Heart left ventricle (tissue), 16 donors: ENCODE measurements at regions not wholly inside any gene's neighbourhood (a gene's known extent, or its start where the extent isn't known, plus 50 kb on each side); places are given as distances from the start of the nearest gene placed in this dataset.
"Not testable (repeated sequence)": the region's sequence is repeated elsewhere in the genome, so short reads cannot be mapped to it uniquely, and the experiment has no call there.

Experiments used
- ATAC-seq, 4 donors: fragments of 200-7000 bp; cut with Tn5 transposase; one replicate each; pipeline ENCODE4 v1.9.1; 2020 to 2022; ENCODE audit warnings: moderate library complexity in 4 of 4, mild to moderate bottlenecking in 3 of 4, moderate number of reproducible peaks in 1 of 4
- DNase-seq, 5 donors: peaks; one replicate each; pipeline ENCODE4 v3.0.0-alpha.2; 2020
- H3K27ac ChIP-seq, 12 donors: fragments of 200-600 bp; sonication (generic) in 4 of 12; one replicate each; pipeline versions ENCODE4 v1.5.0 to v1.8.0; 2016 to 2022; ENCODE audit warnings: mild to moderate bottlenecking in 2 of 12
- H3K27me3 ChIP-seq, 9 donors: fragments of 200-600 bp; sonication (generic) in 2 of 9; one replicate each; pipeline versions ENCODE4 v1.5.1 to v1.8.0; 2016 to 2022; ENCODE audit warnings: mild to moderate bottlenecking in 3 of 9
- H3K36me3 ChIP-seq, 9 donors: fragments of 200-600 bp; sonication (generic) in 2 of 9; one replicate each; pipeline versions ENCODE4 v1.5.0 to v1.8.0; 2018 to 2022; ENCODE audit warnings: mild to moderate bottlenecking in 2 of 9
- H3K4me1 ChIP-seq, 12 donors: fragments of 200-600 bp; sonication (generic) in 4 of 12; one replicate each; pipeline versions ENCODE4 v1.5.0 to v1.8.0; 2016 to 2022; ENCODE audit warnings: mild to moderate bottlenecking in 3 of 12
- H3K4me3 ChIP-seq, 12 donors: fragments of 200-600 bp; sonication (generic) in 4 of 12; one replicate each; pipeline versions ENCODE4 v1.5.0 to v1.8.0; 2017 to 2022; ENCODE audit warnings: mild to moderate bottlenecking in 9 of 12, moderate library complexity in 4 of 12
- H3K9me3 ChIP-seq, 12 donors: fragments of 200-600 bp; sonication (generic) in 4 of 12; one replicate each; pipeline versions ENCODE4 v1.5.0 to v1.8.0; 2016 to 2022; ENCODE audit warnings: mild to moderate bottlenecking in 1 of 12
- POLR2A ChIP-seq, 2 donors: fragments of 450-650 bp; IDR thresholded peaks; one replicate each; pipeline ENCODE4 v1.6.1; 2017; ENCODE audit warnings: antibody characterized with exemption in 2 of 2, mild to moderate bottlenecking in 2 of 2, moderate library complexity in 2 of 2
- WGBS, 4 donors: extraction: QIAGEN DNeasy Blood & Tissue Kit in 2 of 4; methylation state at CpG; one replicate each; pipeline versions ENCODE4 v1.1.5 to v1.1.7; 2013 to 2018; 5-methylcytosine and 5-hydroxymethylcytosine counted together
- intact Hi-C, 10 donors: fragments of 100-400 bp; cut with DNase I; formaldehyde crosslinking; loops; one replicate each; pipeline versions ENCODE4 v1.11.1 to v1.14.2; 2022
- TF ChIP-seq, protein P1 (sequence below), 12 donors: fragments of 200-600 bp; sonication (generic) in 4 of 12; IDR thresholded peaks; one replicate each; pipeline versions ENCODE4 v1.5.0 to v1.8.0; 2018 to 2022; ENCODE audit warnings: antibody characterized with exemption in 12 of 12, mild to moderate bottlenecking in 5 of 12
- donor health status: ischemic (EF 13 %, LVEDD 7.1; RV severe dilation, severe dysfunction).
- donor health status: healthy with polysubstance abuse.
- donor health status: DM: no; HTN: yes; CAD: no.
- donor health status: DM: no; HTN: no; CAD: no.
- donor health status: ischemic (EF 25% LVEDD 6.9; RV normal size, moderate dysfunction).
- donor health status: ischemic (EF 25% LVEDD 5.7; RV mildly dilated, moderate dysfunction).
- donor health status: healthy.
- donor health status: DM: yes; HTN: yes; CAD: no.
- donor health status: ischemic (EF 35%, LVEDD 5.7; RV mildly dilated, moderate dysfunction).
- donor health status: nonischemic (EF 11% LVEDD 7.7; RV severe dilation, severe dysfunction).
- donor health status: DM: yes; HTN: yes; CAD: no.
- donor health status: PGD.
- donor health status: ischemic (EF 29% LVEDD 5.4; RV normal size, mild dysfunction).
- donor health status: nonischemic (EF 23%, LVEDD 6.1; RV moderate dilation, normal function).

DNA sequence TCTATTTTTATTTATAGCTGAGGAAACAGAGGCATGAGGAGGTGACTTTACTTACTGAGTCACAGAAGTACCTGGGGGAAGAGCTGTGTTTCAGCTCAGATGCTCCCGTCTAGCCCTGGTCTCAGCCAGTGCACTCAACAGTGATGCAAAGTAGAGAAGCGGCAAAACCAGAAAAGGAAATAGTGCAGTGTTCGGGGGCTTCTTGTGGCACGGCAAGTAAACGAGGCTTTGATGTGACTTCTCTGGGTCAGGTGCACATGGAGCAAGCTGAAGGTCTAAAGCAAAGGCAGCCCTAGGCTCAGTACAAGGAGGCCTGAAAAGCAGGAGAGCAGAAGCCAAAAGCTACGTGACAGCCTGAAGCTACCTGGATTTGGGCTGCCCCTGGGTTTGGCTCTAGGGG, 526.7 kb upstream of the ADAMTS16 start:
- DNase-seq (no peak), ATAC-seq (no peak)
- no peaks in the 10 kb centered on the region for H3K4me1 ChIP-seq
- 83 to 88% (median 86%) methylated on average over 6 of the region's 6 CpGs for WGBS, 4 donors
- no peak for TF ChIP-seq POLR2A (IDR thresholded peaks at IDR 0.05)
- TF ChIP-seq, protein P1, sequence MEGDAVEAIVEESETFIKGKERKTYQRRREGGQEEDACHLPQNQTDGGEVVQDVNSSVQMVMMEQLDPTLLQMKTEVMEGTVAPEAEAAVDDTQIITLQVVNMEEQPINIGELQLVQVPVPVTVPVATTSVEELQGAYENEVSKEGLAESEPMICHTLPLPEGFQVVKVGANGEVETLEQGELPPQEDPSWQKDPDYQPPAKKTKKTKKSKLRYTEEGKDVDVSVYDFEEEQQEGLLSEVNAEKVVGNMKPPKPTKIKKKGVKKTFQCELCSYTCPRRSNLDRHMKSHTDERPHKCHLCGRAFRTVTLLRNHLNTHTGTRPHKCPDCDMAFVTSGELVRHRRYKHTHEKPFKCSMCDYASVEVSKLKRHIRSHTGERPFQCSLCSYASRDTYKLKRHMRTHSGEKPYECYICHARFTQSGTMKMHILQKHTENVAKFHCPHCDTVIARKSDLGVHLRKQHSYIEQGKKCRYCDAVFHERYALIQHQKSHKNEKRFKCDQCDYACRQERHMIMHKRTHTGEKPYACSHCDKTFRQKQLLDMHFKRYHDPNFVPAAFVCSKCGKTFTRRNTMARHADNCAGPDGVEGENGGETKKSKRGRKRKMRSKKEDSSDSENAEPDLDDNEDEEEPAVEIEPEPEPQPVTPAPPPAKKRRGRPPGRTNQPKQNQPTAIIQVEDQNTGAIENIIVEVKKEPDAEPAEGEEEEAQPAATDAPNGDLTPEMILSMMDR (IDR thresholded peaks at IDR 0.05) = no peak
- H3K27ac ChIP-seq = no peak overlapping the region
- no peaks in the 10 kb centered on the region for H3K36me3 ChIP-seq
- peaks cover 0 to 2% (median 0%) of the 10 kb centered on the region in 12 donors for H3K9me3 ChIP-seq
- H3K4me3 ChIP-seq = no peak overlapping the region
- no peaks in the 10 kb centered on the region for H3K27me3 ChIP-seq
- intact Hi-C loops = no loop called here

DNA sequence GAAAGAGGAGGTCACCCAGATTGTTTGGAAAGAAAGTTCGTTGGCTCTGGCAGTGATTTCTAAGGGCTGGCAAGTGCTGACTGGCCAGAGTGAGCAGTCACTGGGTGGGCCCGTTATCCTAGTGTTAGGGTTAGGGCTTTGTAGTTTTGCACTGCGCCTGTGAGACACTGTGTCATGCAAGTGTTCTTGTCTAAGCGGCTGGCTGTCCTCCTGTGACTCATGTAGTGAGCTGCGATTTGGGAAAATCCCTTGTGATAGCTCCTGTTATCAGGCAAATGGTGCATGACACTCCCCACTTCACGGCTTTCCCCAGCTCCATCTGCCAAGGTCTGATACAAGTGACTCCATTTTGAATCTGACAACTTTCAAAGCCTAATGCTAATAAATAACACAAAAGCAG, 526.0 kb upstream of the ADAMTS16 start:
- intact Hi-C loops = no loop called here
- H3K27ac ChIP-seq = no peak overlapping the region
- H3K27me3 ChIP-seq = no peaks in the 10 kb centered on the region
- no peaks in the 10 kb centered on the region for H3K9me3 ChIP-seq
- no peak overlapping the region for H3K4me3 ChIP-seq
- TF ChIP-seq, protein P1 (IDR thresholded peaks at IDR 0.05) = no peak
- TF ChIP-seq POLR2A (IDR thresholded peaks at IDR 0.05) = no peak
- WGBS, 4 donors = 30 to 37% (median 33%) methylated on average over 6 of the region's 6 CpGs
- no peak for DNase-seq
- no peak for ATAC-seq
- H3K36me3 ChIP-seq = no peaks in the 10 kb centered on the region
- H3K4me1 ChIP-seq = no peaks in the 10 kb centered on the region

DNA sequence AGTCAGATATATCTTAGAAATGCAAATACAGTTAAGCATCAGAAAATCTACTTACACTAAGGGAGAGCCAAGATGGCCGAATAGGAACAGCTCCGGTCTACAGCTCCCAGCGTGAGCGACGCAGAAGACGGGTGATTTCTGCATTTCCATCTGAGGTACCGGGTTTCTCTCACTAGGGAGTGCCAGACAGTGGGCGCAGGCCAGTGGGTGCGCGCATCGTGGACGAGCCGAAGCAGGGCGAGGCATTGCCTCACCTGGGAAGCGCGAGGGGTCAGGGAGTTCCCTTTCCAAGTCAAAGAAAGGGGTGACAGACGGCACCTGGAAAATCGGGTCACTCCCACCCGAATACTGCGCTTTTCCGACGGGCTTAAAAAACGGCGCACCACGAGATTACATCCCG, 524.8 kb upstream of the ADAMTS16 start:
- DNase-seq, H3K36me3 ChIP-seq, H3K9me3 ChIP-seq, ATAC-seq, H3K27me3 ChIP-seq, H3K27ac ChIP-seq, intact Hi-C loops, H3K4me1 ChIP-seq: not testable (repeated sequence)
- H3K4me3 ChIP-seq = peak overlapping the region in 1 of 12 donors; percentile 23
- WGBS, 4 donors = 89 to 94% (median 94%) methylated on average over 20 to 26 of the region's 26 CpGs

DNA sequence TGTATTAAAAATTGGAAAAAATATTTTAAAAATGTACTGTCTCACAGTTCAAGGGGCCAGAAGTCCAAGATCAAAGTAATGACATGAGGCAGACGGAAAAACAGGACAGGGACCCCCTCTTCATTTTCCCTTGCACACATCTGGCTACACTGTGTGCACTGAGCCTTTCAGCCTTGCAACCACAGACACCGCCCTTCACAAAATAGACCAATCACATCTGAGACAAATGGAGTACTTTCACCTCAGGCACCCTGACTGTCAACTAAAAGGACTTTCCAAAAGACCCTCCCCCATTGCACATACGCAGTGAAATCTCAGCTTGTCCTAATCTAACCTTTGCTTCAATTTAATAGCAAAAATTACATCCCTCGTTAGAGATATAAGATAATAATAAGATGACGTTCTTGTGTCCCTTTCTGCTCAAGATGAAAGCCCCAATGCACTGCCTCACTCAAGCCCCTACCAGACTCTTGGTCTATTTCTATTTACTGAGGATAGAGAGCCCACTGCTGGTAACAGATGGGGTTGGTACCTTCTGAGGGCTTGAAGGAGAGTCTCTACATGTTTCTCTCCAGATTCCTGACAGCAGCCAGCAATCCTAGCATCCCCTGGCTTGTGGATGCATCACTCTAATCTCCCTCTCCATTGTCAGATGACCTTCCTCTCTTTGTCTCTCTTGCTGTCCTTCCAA, 514.8 kb upstream of the ADAMTS16 start:
- WGBS, 4 donors = 81 to 84% (median 82%) methylated on average over 5 of the region's 5 CpGs

More for the DNA sequence above, 514.8 kb upstream of the ADAMTS16 start:
- Histone ChIP-seq H3K27me3 (no peaks in the 10 kb centered on the region), H3K4me1 (no peaks in the 10 kb centered on the region), H3K36me3 (no peaks in the 10 kb centered on the region), H3K9me3 (peaks cover 0 to 10% (median 0%) of the 10 kb centered on the region in 12 donors), H3K27ac (no peak overlapping the region), H3K4me3 (no peak overlapping the region)
- no peak for TF ChIP-seq POLR2A (IDR thresholded peaks at IDR 0.05)
- TF ChIP-seq, protein P1 (IDR thresholded peaks at IDR 0.05) = no peak
- no peak for ATAC-seq
- no peak for DNase-seq
- intact Hi-C loops = no loop called here
